ENCODE measurements at regions not wholly inside any gene's neighbourhood (a gene's known extent, or its start where the extent isn't known, plus 50 kb on each side); places are given as distances from the start of the nearest gene placed in this dataset.

DNA sequence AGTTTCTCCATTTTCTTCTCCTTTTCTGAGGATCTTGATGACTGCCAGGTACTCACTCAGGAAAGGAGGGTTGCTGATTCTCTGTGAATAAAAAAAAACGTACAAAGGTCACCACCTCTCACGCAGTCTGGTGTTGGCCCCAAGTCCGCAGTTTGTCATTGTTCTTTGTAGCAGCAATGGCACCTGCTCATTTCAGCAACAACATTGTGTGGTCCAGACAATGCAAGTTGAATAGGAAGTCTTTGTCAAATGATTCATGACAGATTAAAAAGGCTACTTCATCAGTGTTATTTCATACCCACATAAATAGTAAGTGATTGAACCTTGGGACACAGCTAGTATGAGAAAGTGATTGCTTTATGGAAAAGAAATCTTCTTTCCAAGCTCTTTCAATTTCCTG lies 653.5 kb upstream of the MGMT start (continued):
- TF ChIP-seq CBX1 (IDR thresholded peaks at IDR 0.05; ENCODE audit: low read depth) (no peak), PHF21A (IDR thresholded peaks at IDR 0.05; ENCODE audit: borderline replicate concordance, low read depth) (no peak), NEUROD1 (IDR thresholded peaks at IDR 0.05; ENCODE audit: borderline replicate concordance, low read depth, low read length, partially characterized antibody) (no peak), ZNF830 (CRISPR knock-in tag; IDR thresholded peaks at IDR 0.05) (no peak), HIVEP1 (CRISPR knock-in tag; IDR thresholded peaks at IDR 0.05) (no peak), MAFG (tag; conservative IDR thresholded peaks at IDR 0.05) (no peak), BCOR (IDR thresholded peaks at IDR 0.05) (no peak)

DNA sequence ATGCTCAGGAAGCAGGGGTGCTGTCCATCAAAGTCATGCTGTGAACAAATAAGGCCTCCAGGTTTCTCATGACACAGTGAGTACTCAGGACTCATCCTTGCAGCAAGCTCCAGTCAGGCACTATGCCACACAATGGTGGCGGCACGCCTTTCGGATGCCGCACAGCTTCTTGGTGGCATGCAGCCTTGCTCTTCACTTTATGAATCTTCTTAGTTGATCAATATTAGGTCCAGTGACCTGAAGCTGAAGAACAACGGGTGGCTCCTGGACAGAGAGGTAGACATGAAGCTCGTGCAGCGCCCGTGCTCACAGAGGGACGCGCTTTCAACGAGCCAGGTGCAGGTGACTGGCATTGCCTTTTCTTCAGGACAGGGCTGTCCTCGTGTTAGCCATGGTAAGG lies 653.0 kb upstream of the MGMT start:
- Histone ChIP-seq H4K20me1 (replicated peaks; ENCODE audit: control insufficient read depth, insufficient read depth, low read length) (no peaks in the 10 kb centered on the region), H3K9me3 (replicated peaks; ENCODE audit: control insufficient read depth, insufficient read depth, low read depth, low read length) (no peaks in the 10 kb centered on the region), H3K9me1 (ENCODE audit: control insufficient read depth, insufficient read depth, low read length) (no peaks in the 10 kb centered on the region), H3K4me2 (ENCODE audit: insufficient read depth, low read length) (no peak overlapping the region), H3K4me1 (replicated peaks in 1 of 2; ENCODE audit: control insufficient read depth in 2 of 2, insufficient read depth in 2 of 2, low read length in 2 of 2) (no peaks in the 10 kb centered on the region), H3K36me3 (ENCODE audit: control insufficient read depth, insufficient read depth, low read length) (no peaks in the 10 kb centered on the region), H3K79me2 (ENCODE audit: control insufficient read depth, insufficient read depth, low read length) (no peaks in the 10 kb centered on the region), H3K27me3 (ENCODE audit: control insufficient read depth in 2 of 2, insufficient read depth in 2 of 2, low read length in 2 of 2) (peaks cover 2 to 7% of the 10 kb centered on the region in 2 experiments; a peak in 3 of 5 replicates), H3K4me3 (no peak overlapping the region), H3K27ac (ENCODE audit: extremely low read depth, low read depth, low read length) (no peak overlapping the region), H3K9ac (ENCODE audit: insufficient read depth in 1 of 2, low read depth in 2 of 2, low read length in 2 of 2) (no peak overlapping the region), H2AFZ (ENCODE audit: low read depth, low read length) (no peak overlapping the region)
- CTCF ChIA-PET (ENCODE audit: low intra/inter-chr PET ratio) = no interaction called here
- no TSS peak for BruUV-seq (replicated peaks)
- intact Hi-C loops (cut with micrococcal nuclease) (no loop called here), in situ Hi-C loops (cut with MboI) (no loop called here)
- POLR2A ChIA-PET = interaction anchor here (0.7 kb wide), 1 partner anchor 17 kb away, joined by 3 read pairs; no protein-coding TSS in a partner anchor
- DNase-seq (ENCODE audit: extremely low read depth in 1 of 4, low spot score in 3 of 4) = no peak
- no peak for ATAC-seq
- WGBS (ENCODE audit: insufficient coverage, low coverage, missing lambda C conversion rate) = 0% methylated on average over 11 of the region's 12 CpGs
- FAIRE-seq = no peak
- TF ChIP-seq ZNF785 (CRISPR knock-in tag; IDR thresholded peaks at IDR 0.05) = no peak
- no peak for TF ChIP-seq SOX6 (IDR thresholded peaks at IDR 0.05)
- TF ChIP-seq PML (IDR thresholded peaks at IDR 0.05; ENCODE audit: low read length) = no peak
- TF ChIP-seq FIP1L1 (IDR thresholded peaks at IDR 0.05; ENCODE audit: low read depth, low read length, poor library complexity, severe bottlenecking) = no peak
- no peak for TF ChIP-seq HLTF (IDR thresholded peaks at IDR 0.05)
- TF ChIP-seq ZNF232 (CRISPR knock-in tag; IDR thresholded peaks at IDR 0.05) = no peak
- no peak for TF ChIP-seq CUX1 (CRISPR knock-in tag; IDR thresholded peaks at IDR 0.05)
- TF ChIP-seq SRSF1 (IDR thresholded peaks at IDR 0.05; ENCODE audit: low read depth, low read length) = no peak
- TF ChIP-seq ZNF384 (IDR thresholded peaks at IDR 0.05; ENCODE audit: low read depth, low read length) = no peak
- no peak for TF ChIP-seq POLR2G (IDR thresholded peaks at IDR 0.05; ENCODE audit: low read depth, low read length)
- TF ChIP-seq DPF2 (IDR thresholded peaks at IDR 0.05) = no peak
- no peak for TF ChIP-seq WHSC1 (IDR thresholded peaks at IDR 0.05; ENCODE audit: low read length)
- TF ChIP-seq CBX8 (IDR thresholded peaks at IDR 0.05; ENCODE audit: borderline replicate concordance, extremely low read depth, low read depth, low read length, poor library complexity, severe bottlenecking) = no peak

Data from K562 (cell line).